ENCODE measurements at regions not wholly inside any gene's neighbourhood (a gene's known extent, or its start where the extent isn't known, plus 50 kb on each side); places are given as distances from the start of the nearest gene placed in this dataset.

DNA sequence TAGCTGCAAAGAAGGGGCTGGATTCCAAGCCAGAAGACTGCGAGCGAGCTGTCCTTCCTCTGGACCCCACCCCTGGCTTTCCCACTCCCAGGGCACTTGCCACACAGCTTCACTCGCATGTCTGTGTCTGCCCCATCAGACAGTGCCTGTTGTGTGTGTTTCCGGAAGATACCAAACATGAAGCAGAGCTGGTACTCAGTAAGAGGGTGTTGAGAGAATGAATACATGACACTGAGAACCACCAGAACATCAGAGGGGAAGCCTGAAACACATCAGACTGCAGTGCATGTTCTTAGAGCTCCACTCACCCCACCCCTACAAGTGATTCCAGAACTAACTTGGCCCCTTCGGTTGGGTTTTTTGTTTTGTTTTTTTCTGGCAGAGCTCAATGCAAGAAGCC is 181.5 kb downstream of the TTC32 start:
- TF ChIP-seq, protein P1, sequence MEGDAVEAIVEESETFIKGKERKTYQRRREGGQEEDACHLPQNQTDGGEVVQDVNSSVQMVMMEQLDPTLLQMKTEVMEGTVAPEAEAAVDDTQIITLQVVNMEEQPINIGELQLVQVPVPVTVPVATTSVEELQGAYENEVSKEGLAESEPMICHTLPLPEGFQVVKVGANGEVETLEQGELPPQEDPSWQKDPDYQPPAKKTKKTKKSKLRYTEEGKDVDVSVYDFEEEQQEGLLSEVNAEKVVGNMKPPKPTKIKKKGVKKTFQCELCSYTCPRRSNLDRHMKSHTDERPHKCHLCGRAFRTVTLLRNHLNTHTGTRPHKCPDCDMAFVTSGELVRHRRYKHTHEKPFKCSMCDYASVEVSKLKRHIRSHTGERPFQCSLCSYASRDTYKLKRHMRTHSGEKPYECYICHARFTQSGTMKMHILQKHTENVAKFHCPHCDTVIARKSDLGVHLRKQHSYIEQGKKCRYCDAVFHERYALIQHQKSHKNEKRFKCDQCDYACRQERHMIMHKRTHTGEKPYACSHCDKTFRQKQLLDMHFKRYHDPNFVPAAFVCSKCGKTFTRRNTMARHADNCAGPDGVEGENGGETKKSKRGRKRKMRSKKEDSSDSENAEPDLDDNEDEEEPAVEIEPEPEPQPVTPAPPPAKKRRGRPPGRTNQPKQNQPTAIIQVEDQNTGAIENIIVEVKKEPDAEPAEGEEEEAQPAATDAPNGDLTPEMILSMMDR (IDR thresholded peaks at IDR 0.05): no peak
- TF ChIP-seq POLR2A (IDR thresholded peaks at IDR 0.05): no peak

Measured in upper lobe of left lung (tissue), 4 donors.